ENCODE measurements at regions not wholly inside any gene's neighbourhood (a gene's known extent, or its start where the extent isn't known, plus 50 kb on each side); places are given as distances from the start of the nearest gene placed in this dataset.
"Not testable (repeated sequence)": the region's sequence is repeated elsewhere in the genome, so short reads cannot be mapped to it uniquely, and the experiment has no call there.

DNA sequence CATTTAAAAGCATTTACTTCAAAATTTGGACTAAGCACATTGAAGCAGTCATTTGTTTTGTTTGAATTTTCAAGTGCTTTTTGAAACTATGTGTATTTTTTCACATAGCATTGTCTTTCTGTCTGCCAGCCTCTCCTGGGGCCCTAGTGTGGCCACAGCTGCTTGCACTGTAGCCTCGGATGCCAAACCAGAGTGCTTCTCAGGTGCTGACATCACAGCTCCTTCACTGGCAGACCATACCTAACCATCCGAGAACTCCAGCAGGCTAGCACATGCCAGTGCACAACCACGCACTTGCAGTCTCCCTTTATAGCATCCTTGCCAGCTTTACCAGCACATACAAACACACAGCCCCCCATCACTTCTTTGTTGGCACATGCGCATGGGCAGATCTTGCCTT, 1019.7 kb downstream of the STPG2 start:
- Mint-ChIP-seq H3K4me3 (no peak overlapping the region), H3K4me1 (no peaks in the 10 kb centered on the region), H3K9me3 (peaks cover 3 to 21% (median 8%) of the 10 kb centered on the region in 5 donors), H3K27ac (no peak overlapping the region), H3K27me3 (no peaks in the 10 kb centered on the region), H3K36me3 (no peaks in the 10 kb centered on the region)
- Histone ChIP-seq H3K4me3 (ENCODE audit: low read length) (no peak overlapping the region), H3K27ac (ENCODE audit: low read depth, low read length) (no peak overlapping the region), H3K36me3 (ENCODE audit: insufficient read depth, low read length) (no peaks in the 10 kb centered on the region), H3K27me3 (ENCODE audit: insufficient read depth, low read length, poor library complexity, severe bottlenecking) (no peaks in the 10 kb centered on the region), H3K9me3 (ENCODE audit: low read length) (no peaks in the 10 kb centered on the region), H3K4me1 (ENCODE audit: insufficient read depth, low read length) (no peaks in the 10 kb centered on the region)
- POLR2A ChIA-PET: no interaction called here
- CTCF ChIA-PET: no interaction called here
- DNase-seq: no peak

DNA sequence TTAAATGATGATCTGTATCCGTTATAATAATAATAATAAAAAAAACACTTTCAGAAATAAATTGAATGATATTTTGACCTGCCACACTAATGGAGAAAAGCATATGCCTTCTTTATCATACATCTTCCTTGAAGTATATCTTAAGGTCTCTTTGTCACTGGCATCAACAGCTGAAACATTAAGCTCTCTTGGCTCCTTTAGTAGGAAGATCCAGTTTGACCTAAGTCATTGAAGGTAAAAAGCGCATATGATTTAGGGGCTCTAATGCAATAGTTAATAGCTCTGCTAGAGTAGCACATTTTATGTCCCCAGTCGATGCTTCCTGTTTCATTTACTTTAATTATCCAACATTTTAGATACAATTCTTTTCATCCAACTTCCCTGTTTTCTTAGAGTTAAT, 1010.8 kb downstream of the STPG2 start:
- Histone ChIP-seq H3K27ac (ENCODE audit: low read depth, low read length) (no peak overlapping the region), H3K9me3 (ENCODE audit: low read length) (no peaks in the 10 kb centered on the region), H3K36me3 (ENCODE audit: insufficient read depth, low read length) (no peaks in the 10 kb centered on the region), H3K4me3 (ENCODE audit: low read length) (no peak overlapping the region), H3K27me3 (ENCODE audit: insufficient read depth, low read length, poor library complexity, severe bottlenecking) (no peaks in the 10 kb centered on the region), H3K4me1 (ENCODE audit: insufficient read depth, low read length) (no peaks in the 10 kb centered on the region)
- peaks cover 0 to 9% (median 4%) of the 10 kb centered on the region in 5 donors for H3K9me3 Mint-ChIP-seq
- no peak overlapping the region for H3K4me3 Mint-ChIP-seq
- H3K27me3 Mint-ChIP-seq: peaks cover 0 to 1% of the 10 kb centered on the region in 2 donors
- no peaks in the 10 kb centered on the region for H3K36me3 Mint-ChIP-seq
- CTCF ChIA-PET: no interaction called here
- POLR2A ChIA-PET: no interaction called here
- no peak for DNase-seq
- no peak overlapping the region for H3K27ac Mint-ChIP-seq
- no peaks in the 10 kb centered on the region for H3K4me1 Mint-ChIP-seq

DNA sequence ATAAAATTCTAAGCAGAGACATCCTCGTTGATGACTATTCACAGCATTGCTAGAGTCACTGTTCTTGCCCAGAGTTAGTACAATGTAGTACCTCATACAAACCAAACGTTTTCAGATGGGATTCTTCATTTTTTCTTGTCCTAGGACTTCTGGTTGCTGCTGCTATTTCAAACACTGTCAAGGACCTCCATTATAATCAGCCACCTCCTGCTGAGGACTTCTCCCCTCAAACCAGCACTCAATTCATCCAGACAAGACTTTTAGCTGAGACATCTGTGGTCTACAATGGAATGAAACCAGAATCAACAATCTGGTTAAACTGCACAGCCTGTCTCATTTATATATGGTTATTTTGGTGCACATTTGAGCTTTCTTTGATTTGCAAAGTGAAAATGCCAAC, 1008.8 kb downstream of the STPG2 start:
- no peaks in the 10 kb centered on the region for H3K4me1 Mint-ChIP-seq
- H3K36me3 Mint-ChIP-seq: no peaks in the 10 kb centered on the region
- peaks cover 5 to 26% (median 14%) of the 10 kb centered on the region in 5 donors for H3K9me3 Mint-ChIP-seq
- ChIA-PET CTCF (no interaction called here), POLR2A (no interaction called here)
- H3K27ac Mint-ChIP-seq: no peak overlapping the region
- H3K27ac ChIP-seq (ENCODE audit: low read depth, low read length): no peak overlapping the region
- H3K4me1 ChIP-seq (ENCODE audit: insufficient read depth, low read length): no peaks in the 10 kb centered on the region
- no peak overlapping the region for H3K4me3 ChIP-seq (ENCODE audit: low read length)
- no peak for DNase-seq
- H3K9me3 ChIP-seq (ENCODE audit: low read length): no peaks in the 10 kb centered on the region
- peaks cover 0 to 1% of the 10 kb centered on the region in 2 donors for H3K27me3 Mint-ChIP-seq
- no peaks in the 10 kb centered on the region for H3K27me3 ChIP-seq (ENCODE audit: insufficient read depth, low read length, poor library complexity, severe bottlenecking)
- no peak overlapping the region for H3K4me3 Mint-ChIP-seq
- H3K36me3 ChIP-seq (ENCODE audit: insufficient read depth, low read length): no peaks in the 10 kb centered on the region

DNA sequence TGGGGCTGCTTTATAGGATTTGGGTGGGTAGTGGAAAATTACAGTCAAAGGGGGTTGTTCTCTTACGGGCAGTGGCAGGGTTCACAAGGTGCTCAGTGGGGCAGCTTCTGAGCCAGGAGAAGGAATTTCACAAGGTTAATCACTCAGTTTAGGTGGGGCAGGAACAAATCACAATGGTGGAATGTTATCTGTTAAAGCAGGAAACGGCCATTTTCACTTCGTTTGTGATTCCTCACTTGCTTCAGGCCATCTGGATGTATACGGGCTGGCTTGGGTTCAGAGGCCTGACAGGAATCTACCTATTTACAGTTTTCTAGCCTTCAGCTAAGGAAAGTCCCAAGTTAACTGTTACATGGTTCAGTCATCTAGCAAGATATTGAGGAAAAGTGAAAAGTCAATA, 1003.5 kb downstream of the STPG2 start:
- peaks cover 8 to 31% (median 16%) of the 10 kb centered on the region in 5 donors for H3K9me3 Mint-ChIP-seq
- no peaks in the 10 kb centered on the region for H3K36me3 Mint-ChIP-seq
- no peak overlapping the region for H3K27ac Mint-ChIP-seq
- Histone ChIP-seq H3K27ac (ENCODE audit: low read depth, low read length) (no peak overlapping the region), H3K27me3 (ENCODE audit: insufficient read depth, low read length, poor library complexity, severe bottlenecking) (no peaks in the 10 kb centered on the region), H3K9me3 (ENCODE audit: low read length) (no peaks in the 10 kb centered on the region), H3K4me3 (ENCODE audit: low read length) (no peak overlapping the region), H3K4me1 (ENCODE audit: insufficient read depth, low read length) (no peaks in the 10 kb centered on the region), H3K36me3 (ENCODE audit: insufficient read depth, low read length) (no peaks in the 10 kb centered on the region)
- H3K4me1 Mint-ChIP-seq: no peaks in the 10 kb centered on the region
- ChIA-PET CTCF (no interaction called here), POLR2A (no interaction called here)
- no peak overlapping the region for H3K4me3 Mint-ChIP-seq
- H3K27me3 Mint-ChIP-seq: peaks cover 0 to 1% of the 10 kb centered on the region in 2 donors
- DNase-seq: no peak

DNA sequence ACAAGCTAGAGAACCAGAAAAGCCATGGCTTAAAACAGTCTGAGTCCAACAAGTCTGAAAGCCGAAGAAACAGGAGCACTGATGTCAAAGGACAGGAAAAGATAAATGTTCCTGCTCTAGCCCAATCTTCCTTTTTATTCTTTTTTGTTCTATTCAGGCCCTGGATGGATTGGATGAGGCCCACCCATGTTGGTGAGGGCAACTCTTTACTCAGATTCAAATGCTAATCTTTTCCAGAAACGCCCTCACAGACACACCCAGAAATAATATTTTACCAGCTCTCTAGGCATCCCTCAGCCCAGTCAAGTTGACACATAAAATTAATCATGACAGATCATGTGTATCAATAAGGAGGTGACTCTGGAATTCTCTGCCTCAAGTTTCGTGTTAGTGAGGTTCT, 1002.7 kb downstream of the STPG2 start:
- ChIA-PET CTCF (no interaction called here), POLR2A (no interaction called here)
- Mint-ChIP-seq H3K27me3 (no peaks in the 10 kb centered on the region), H3K27ac (no peak overlapping the region), H3K9me3 (peaks cover 8 to 31% (median 16%) of the 10 kb centered on the region in 5 donors), H3K4me1 (no peaks in the 10 kb centered on the region), H3K36me3 (no peaks in the 10 kb centered on the region), H3K4me3 (no peak overlapping the region)
- Histone ChIP-seq H3K36me3 (ENCODE audit: insufficient read depth, low read length) (no peaks in the 10 kb centered on the region), H3K4me1 (ENCODE audit: insufficient read depth, low read length) (no peaks in the 10 kb centered on the region), H3K27me3 (ENCODE audit: insufficient read depth, low read length, poor library complexity, severe bottlenecking) (no peaks in the 10 kb centered on the region), H3K4me3 (ENCODE audit: low read length) (no peak overlapping the region), H3K27ac (ENCODE audit: low read depth, low read length) (no peak overlapping the region), H3K9me3 (ENCODE audit: low read length) (no peaks in the 10 kb centered on the region)
- no peak for DNase-seq

DNA sequence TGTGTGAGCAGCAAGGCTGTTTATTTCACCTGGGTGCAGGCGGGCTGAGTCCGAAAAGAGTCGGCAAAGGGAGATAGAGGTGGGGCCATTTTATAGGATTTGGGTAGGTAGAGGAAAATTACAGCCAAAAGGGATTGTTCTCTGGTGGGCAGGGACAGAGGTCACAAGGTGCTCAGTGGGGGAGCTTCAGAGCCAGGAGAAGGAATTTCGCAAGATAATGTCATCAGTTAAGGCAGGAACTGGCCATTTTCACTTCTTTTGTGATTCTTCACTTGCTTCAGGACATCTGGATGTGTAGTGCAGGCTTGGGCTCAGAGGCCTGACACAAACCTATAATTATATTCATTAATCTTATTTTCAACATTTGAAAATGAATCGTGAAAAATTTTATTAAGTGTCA, 1001.9 kb downstream of the STPG2 start:
- H3K9me3 ChIP-seq (ENCODE audit: low read length): not testable (repeated sequence)

DNA sequence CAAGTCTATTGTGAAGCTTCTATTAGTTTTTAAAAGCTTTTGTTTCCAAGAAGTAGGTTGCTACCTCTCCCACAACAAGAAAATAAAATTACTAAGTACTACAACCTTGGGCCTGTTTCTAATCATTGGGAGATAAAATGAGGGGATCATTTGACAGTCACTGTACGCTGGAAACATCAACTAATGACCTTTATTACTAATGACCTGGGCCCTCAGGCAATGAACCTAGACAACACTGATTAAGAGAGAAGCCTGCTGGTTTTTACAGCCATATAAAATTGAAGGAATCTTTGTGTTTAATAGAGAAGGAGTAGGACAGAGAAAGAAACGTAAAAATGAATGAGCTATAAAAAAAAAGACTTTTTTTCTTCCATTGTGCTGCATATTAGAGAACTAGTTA, 1000.9 kb downstream of the STPG2 start:
- H3K27me3 ChIP-seq (ENCODE audit: insufficient read depth, low read length, poor library complexity, severe bottlenecking): no peaks in the 10 kb centered on the region
- H3K27ac ChIP-seq (ENCODE audit: low read depth, low read length): no peak overlapping the region
- H3K4me1 ChIP-seq (ENCODE audit: insufficient read depth, low read length): no peaks in the 10 kb centered on the region
- no peaks in the 10 kb centered on the region for H3K4me1 Mint-ChIP-seq
- DNase-seq: no peak
- H3K4me3 ChIP-seq (ENCODE audit: low read length): no peak overlapping the region
- no peak overlapping the region for H3K4me3 Mint-ChIP-seq
- H3K36me3 ChIP-seq (ENCODE audit: insufficient read depth, low read length): no peaks in the 10 kb centered on the region
- H3K27ac Mint-ChIP-seq: no peak overlapping the region
- H3K36me3 Mint-ChIP-seq: no peaks in the 10 kb centered on the region
- ChIA-PET CTCF (no interaction called here), POLR2A (no interaction called here)
- no peaks in the 10 kb centered on the region for H3K9me3 ChIP-seq (ENCODE audit: low read length)
- H3K9me3 Mint-ChIP-seq: peaks cover 9 to 31% (median 14%) of the 10 kb centered on the region in 5 donors
- H3K27me3 Mint-ChIP-seq: no peaks in the 10 kb centered on the region

More for the DNA sequence above, 1001.9 kb downstream of the STPG2 start:
- H3K27ac Mint-ChIP-seq; H3K4me1 ChIP-seq (ENCODE audit: insufficient read depth, low read length); H3K27me3 Mint-ChIP-seq; H3K36me3 ChIP-seq (ENCODE audit: insufficient read depth, low read length); H3K4me3 ChIP-seq (ENCODE audit: low read length); H3K27me3 ChIP-seq (ENCODE audit: insufficient read depth, low read length, poor library complexity, severe bottlenecking); H3K27ac ChIP-seq (ENCODE audit: low read depth, low read length); H3K4me3 Mint-ChIP-seq; H3K4me1 Mint-ChIP-seq; DNase-seq; H3K36me3 Mint-ChIP-seq; CTCF ChIA-PET; POLR2A ChIA-PET: not testable (repeated sequence)
- H3K9me3 Mint-ChIP-seq: peaks cover 8 to 31% (median 14%) of the 10 kb centered on the region in 5 donors

DNA sequence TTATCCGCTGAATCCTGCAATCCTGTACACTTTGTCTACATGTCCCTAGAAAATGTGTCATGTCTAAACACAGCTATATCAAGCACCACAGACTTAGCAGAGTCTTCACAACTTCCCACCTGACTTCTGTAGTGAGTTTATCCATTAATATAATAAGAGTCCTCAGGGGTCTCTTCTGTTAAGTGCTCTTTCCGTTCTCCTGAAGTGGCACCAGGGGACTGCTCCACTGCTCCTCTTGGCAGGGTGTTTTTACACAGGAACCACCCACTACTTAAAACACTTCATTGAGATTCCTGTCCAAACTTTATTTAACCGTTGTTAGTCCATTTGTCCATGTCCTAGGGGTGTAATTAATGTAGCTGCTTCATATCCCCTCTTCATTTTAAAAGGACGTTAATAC, 1000.4 kb downstream of the STPG2 start:
- ChIA-PET CTCF (no interaction called here), POLR2A (no interaction called here)
- Mint-ChIP-seq H3K36me3 (no peaks in the 10 kb centered on the region), H3K4me1 (no peaks in the 10 kb centered on the region), H3K27ac (no peak overlapping the region), H3K9me3 (peaks cover 12 to 30% (median 14%) of the 10 kb centered on the region in 5 donors), H3K4me3 (no peak overlapping the region), H3K27me3 (no peaks in the 10 kb centered on the region)
- no peak overlapping the region for H3K4me3 ChIP-seq (ENCODE audit: low read length)
- no peak overlapping the region for H3K27ac ChIP-seq (ENCODE audit: low read depth, low read length)
- H3K9me3 ChIP-seq (ENCODE audit: low read length): no peaks in the 10 kb centered on the region
- no peaks in the 10 kb centered on the region for H3K27me3 ChIP-seq (ENCODE audit: insufficient read depth, low read length, poor library complexity, severe bottlenecking)
- DNase-seq: no peak
- H3K36me3 ChIP-seq (ENCODE audit: insufficient read depth, low read length): no peaks in the 10 kb centered on the region
- H3K4me1 ChIP-seq (ENCODE audit: insufficient read depth, low read length): no peaks in the 10 kb centered on the region

DNA sequence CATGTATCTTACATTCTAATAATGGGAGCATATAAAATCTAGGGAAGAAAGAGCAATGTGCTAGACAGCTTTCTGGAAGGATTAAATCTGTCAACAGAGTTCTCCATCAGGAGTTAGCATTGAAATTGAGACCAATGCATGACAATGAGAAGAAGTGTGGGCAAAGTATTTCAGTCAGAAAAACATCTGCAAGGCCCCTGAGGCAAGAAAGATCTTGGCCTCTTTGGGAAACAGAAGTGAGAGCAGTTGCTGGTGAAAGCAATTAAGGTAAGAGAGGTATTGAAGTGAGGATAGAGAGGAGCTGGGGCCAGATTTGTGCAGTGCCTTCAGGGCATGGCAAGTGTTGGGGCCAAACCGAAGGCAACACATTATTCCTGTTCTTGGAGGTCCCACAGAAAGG, 999.1 kb downstream of the STPG2 start:
- Mint-ChIP-seq H3K36me3 (no peaks in the 10 kb centered on the region), H3K9me3 (peaks cover 2 to 17% (median 11%) of the 10 kb centered on the region in 5 donors), H3K27me3 (no peaks in the 10 kb centered on the region), H3K4me3 (no peak overlapping the region), H3K27ac (no peak overlapping the region), H3K4me1 (no peaks in the 10 kb centered on the region)
- no peak overlapping the region for H3K4me3 ChIP-seq (ENCODE audit: low read length)
- CTCF ChIA-PET: no interaction called here
- H3K27me3 ChIP-seq (ENCODE audit: insufficient read depth, low read length, poor library complexity, severe bottlenecking): no peaks in the 10 kb centered on the region
- POLR2A ChIA-PET: no interaction called here
- no peaks in the 10 kb centered on the region for H3K4me1 ChIP-seq (ENCODE audit: insufficient read depth, low read length)
- H3K36me3 ChIP-seq (ENCODE audit: insufficient read depth, low read length): no peaks in the 10 kb centered on the region
- no peak overlapping the region for H3K27ac ChIP-seq (ENCODE audit: low read depth, low read length)
- H3K9me3 ChIP-seq (ENCODE audit: low read length): no peaks in the 10 kb centered on the region
- no peak for DNase-seq

All from CD8-positive, alpha-beta memory T cell (primary cell).